ENCODE measurements at regions not wholly inside any gene's neighbourhood (a gene's known extent, or its start where the extent isn't known, plus 50 kb on each side); places are given as distances from the start of the nearest gene placed in this dataset.

- no peaks in the 10 kb centered on the region for H3K4me1 ChIP-seq
- WGBS, 2 donors = 48 to 50% methylated on average over 4 of the region's 4 CpGs
- DNase-seq = no peak
- intact Hi-C loops (cut with DNase I; ENCODE audit: low total_unique reads) = no loop called here
- no peak overlapping the region for H3K27ac ChIP-seq
- TF ChIP-seq POLR2A (IDR thresholded peaks at IDR 0.05) (no peak), CTCF (IDR thresholded peaks at IDR 0.05) (no peak)
- no peaks in the 10 kb centered on the region for H3K36me3 ChIP-seq (ENCODE audit: low read depth, missing control alignments)
- H3K4me3 ChIP-seq = no peak overlapping the region
- H3K27me3 ChIP-seq = no peaks in the 10 kb centered on the region
- H3K9me3 ChIP-seq = no peaks in the 10 kb centered on the region
Measured at GRCh38 chr3:181892848-181893247, 181.1 kb downstream of the SOX2 start.

- Histone ChIP-seq H3K27ac (no peak overlapping the region), H3K36me3 (ENCODE audit: low read depth, missing control alignments) (no peaks in the 10 kb centered on the region), H3K4me3 (no peak overlapping the region), H3K9me3 (no peaks in the 10 kb centered on the region), H3K27me3 (no peaks in the 10 kb centered on the region), H3K4me1 (no peaks in the 10 kb centered on the region)
- intact Hi-C loops (cut with DNase I; ENCODE audit: low total_unique reads) = no loop called here
- DNase-seq = no peak
- WGBS, 2 donors = 80 to 90% methylated on average over 2 of the region's 2 CpGs
- TF ChIP-seq CTCF (IDR thresholded peaks at IDR 0.05) (no peak), POLR2A (IDR thresholded peaks at IDR 0.05) (no peak)
Measured at GRCh38 chr3:181896605-181897004, 184.9 kb downstream of the SOX2 start.

- Histone ChIP-seq H3K27me3 (no peaks in the 10 kb centered on the region), H3K36me3 (ENCODE audit: low read depth, missing control alignments) (no peaks in the 10 kb centered on the region), H3K9me3 (no peaks in the 10 kb centered on the region), H3K27ac (no peak overlapping the region), H3K4me1 (no peaks in the 10 kb centered on the region), H3K4me3 (no peak overlapping the region)
- DNase-seq = no peak
- TF ChIP-seq POLR2A (IDR thresholded peaks at IDR 0.05) (no peak), CTCF (IDR thresholded peaks at IDR 0.05) (no peak)
- intact Hi-C loops (cut with DNase I; ENCODE audit: low total_unique reads) = no loop called here
- WGBS, 2 donors = 62 to 71% methylated on average over 1 of the region's 1 CpG
Measured at GRCh38 chr3:181899702-181900101, 188.0 kb downstream of the SOX2 start.

- H3K27ac ChIP-seq = no peak overlapping the region
- no peaks in the 10 kb centered on the region for H3K9me3 ChIP-seq
- no peaks in the 10 kb centered on the region for H3K36me3 ChIP-seq (ENCODE audit: low read depth, missing control alignments)
- 46 to 55% methylated on average over 3 of the region's 3 CpGs for WGBS, 2 donors
- H3K4me1 ChIP-seq = no peaks in the 10 kb centered on the region
- DNase-seq = no peak
- H3K27me3 ChIP-seq = no peaks in the 10 kb centered on the region
- H3K4me3 ChIP-seq = no peak overlapping the region
- TF ChIP-seq POLR2A (IDR thresholded peaks at IDR 0.05) = no peak
- TF ChIP-seq CTCF (IDR thresholded peaks at IDR 0.05) = no peak
- intact Hi-C loops (cut with DNase I; ENCODE audit: low total_unique reads) = no loop called here
Measured at GRCh38 chr3:181901626-181902025, 189.9 kb downstream of the SOX2 start.

GRCh38 chr3:181906338-181906737, 194.6 kb downstream of the SOX2 start:
- Histone ChIP-seq H3K36me3 (ENCODE audit: low read depth, missing control alignments) (no peaks in the 10 kb centered on the region), H3K9me3 (no peaks in the 10 kb centered on the region), H3K27me3 (no peaks in the 10 kb centered on the region), H3K27ac (no peak overlapping the region), H3K4me1 (no peaks in the 10 kb centered on the region), H3K4me3 (no peak overlapping the region)
- no peak for DNase-seq
- intact Hi-C loops (cut with DNase I; ENCODE audit: low total_unique reads) = no loop called here
- WGBS, 2 donors = 47 to 57% methylated on average over 3 of the region's 3 CpGs
- TF ChIP-seq POLR2A (IDR thresholded peaks at IDR 0.05) = no peak
- no peak for TF ChIP-seq CTCF (IDR thresholded peaks at IDR 0.05)

Measured in testis (tissue), 2 donors.